SK-N-SH treated with all-trans-retinoic acid at 6 μM for 48 hours (cell line): ENCODE measurements at regions not wholly inside any gene's neighbourhood (a gene's known extent, or its start where the extent isn't known, plus 50 kb on each side); places are given as distances from the start of the nearest gene placed in this dataset.

Source experiments
- BACH2 ChIP-seq: fragments of 250-450 bp; sonication (Bioruptor Pico); IDR thresholded peaks from 2 replicates; pipeline ENCODE4 v1.9.0; 2021; ENCODE audit warnings: mild to moderate bottlenecking, borderline replicate concordance
- OSR1 ChIP-seq: fragments of 250-450 bp; sonication (Bioruptor Pico); IDR thresholded peaks from 2 replicates; pipeline ENCODE4 v1.8.0; 2022; ENCODE audit warnings: moderate library complexity, mild to moderate bottlenecking, inconsistent platforms
- PPARA ChIP-seq: fragments of 250-450 bp; sonication (Bioruptor Pico); IDR thresholded peaks from 2 replicates; pipeline ENCODE4 v1.5.0; 2020; ENCODE audit warnings: mild to moderate bottlenecking, borderline replicate concordance
- RARB ChIP-seq: fragments of 250-450 bp; sonication (Bioruptor Pico); IDR thresholded peaks from 2 replicates; pipeline ENCODE4 v1.8.0; 2021; ENCODE audit warnings: mild to moderate bottlenecking, moderate library complexity
- TCF4 ChIP-seq: fragments of 250-450 bp; sonication (Bioruptor Pico); IDR thresholded peaks from 2 replicates; pipeline ENCODE4 v1.8.0; 2021; ENCODE audit warnings: mild to moderate bottlenecking, moderate library complexity, borderline replicate concordance
- ZNF565 ChIP-seq: fragments of 450-650 bp; formaldehyde crosslinking; conservative IDR thresholded peaks from 2 replicates; pipeline ENCODE4 v1.5.0; 2020; ENCODE audit warnings: low read depth, mild to moderate bottlenecking, moderate library complexity
- TF ChIP-seq, protein P1 (sequence below): fragments of 250-450 bp; sonication (Bioruptor Pico); IDR thresholded peaks from 2 replicates; pipeline ENCODE4 v1.5.1; 2020; ENCODE audit warnings: low read depth, mild to moderate bottlenecking, moderate library complexity
- TF ChIP-seq, protein P2 (sequence below): fragments of 250-450 bp; sonication (Bioruptor Pico); IDR thresholded peaks from 2 replicates; pipeline ENCODE4 v1.8.0; 2020; ENCODE audit warnings: mild to moderate bottlenecking, moderate library complexity, borderline replicate concordance
- TF ChIP-seq, protein P3 (sequence below): fragments of 250-450 bp; sonication (Bioruptor Pico); IDR thresholded peaks from 2 replicates; pipeline ENCODE4 v1.8.0; 2021; ENCODE audit warnings: low read depth, mild to moderate bottlenecking, moderate library complexity, borderline replicate concordance
- TF ChIP-seq, protein P4 (sequence below): fragments of 250-450 bp; sonication (Bioruptor Pico); IDR thresholded peaks from 2 replicates; pipeline ENCODE4 v1.5.1; 2021; ENCODE audit warnings: mild to moderate bottlenecking, moderate library complexity

DNA sequence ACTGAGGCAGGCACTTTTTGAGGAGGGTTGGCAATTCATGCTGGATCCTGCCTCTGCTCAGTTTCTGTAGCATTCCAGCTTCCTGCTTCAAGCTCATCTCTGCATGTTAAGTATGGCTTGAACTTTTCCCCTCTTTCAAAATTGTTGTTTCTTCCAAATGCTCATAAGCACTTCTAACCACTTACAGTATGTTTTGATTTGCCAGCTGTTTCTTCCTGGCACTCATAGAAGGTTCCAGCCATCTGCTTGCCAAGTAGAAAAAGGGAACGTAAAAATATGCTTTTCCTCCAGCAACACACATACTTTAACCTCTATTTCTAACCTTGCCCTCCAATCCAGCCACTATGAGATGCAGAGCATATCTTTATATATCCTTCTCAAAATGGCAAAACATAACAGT lies 692.6 kb upstream of the COBL start:
- TF ChIP-seq, protein P1, sequence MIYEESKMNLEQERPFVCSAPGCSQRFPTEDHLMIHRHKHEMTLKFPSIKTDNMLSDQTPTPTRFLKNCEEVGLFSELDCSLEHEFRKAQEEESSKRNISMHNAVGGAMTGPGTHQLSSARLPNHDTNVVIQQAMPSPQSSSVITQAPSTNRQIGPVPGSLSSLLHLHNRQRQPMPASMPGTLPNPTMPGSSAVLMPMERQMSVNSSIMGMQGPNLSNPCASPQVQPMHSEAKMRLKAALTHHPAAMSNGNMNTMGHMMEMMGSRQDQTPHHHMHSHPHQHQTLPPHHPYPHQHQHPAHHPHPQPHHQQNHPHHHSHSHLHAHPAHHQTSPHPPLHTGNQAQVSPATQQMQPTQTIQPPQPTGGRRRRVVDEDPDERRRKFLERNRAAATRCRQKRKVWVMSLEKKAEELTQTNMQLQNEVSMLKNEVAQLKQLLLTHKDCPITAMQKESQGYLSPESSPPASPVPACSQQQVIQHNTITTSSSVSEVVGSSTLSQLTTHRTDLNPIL = no peak
- TF ChIP-seq, protein P2, sequence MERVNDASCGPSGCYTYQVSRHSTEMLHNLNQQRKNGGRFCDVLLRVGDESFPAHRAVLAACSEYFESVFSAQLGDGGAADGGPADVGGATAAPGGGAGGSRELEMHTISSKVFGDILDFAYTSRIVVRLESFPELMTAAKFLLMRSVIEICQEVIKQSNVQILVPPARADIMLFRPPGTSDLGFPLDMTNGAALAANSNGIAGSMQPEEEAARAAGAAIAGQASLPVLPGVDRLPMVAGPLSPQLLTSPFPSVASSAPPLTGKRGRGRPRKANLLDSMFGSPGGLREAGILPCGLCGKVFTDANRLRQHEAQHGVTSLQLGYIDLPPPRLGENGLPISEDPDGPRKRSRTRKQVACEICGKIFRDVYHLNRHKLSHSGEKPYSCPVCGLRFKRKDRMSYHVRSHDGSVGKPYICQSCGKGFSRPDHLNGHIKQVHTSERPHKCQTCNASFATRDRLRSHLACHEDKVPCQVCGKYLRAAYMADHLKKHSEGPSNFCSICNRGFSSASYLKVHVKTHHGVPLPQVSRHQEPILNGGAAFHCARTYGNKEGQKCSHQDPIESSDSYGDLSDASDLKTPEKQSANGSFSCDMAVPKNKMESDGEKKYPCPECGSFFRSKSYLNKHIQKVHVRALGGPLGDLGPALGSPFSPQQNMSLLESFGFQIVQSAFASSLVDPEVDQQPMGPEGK (CRISPR knock-in tag) = no peak
- TF ChIP-seq OSR1 (CRISPR knock-in tag) = no peak
- TF ChIP-seq, protein P3, sequence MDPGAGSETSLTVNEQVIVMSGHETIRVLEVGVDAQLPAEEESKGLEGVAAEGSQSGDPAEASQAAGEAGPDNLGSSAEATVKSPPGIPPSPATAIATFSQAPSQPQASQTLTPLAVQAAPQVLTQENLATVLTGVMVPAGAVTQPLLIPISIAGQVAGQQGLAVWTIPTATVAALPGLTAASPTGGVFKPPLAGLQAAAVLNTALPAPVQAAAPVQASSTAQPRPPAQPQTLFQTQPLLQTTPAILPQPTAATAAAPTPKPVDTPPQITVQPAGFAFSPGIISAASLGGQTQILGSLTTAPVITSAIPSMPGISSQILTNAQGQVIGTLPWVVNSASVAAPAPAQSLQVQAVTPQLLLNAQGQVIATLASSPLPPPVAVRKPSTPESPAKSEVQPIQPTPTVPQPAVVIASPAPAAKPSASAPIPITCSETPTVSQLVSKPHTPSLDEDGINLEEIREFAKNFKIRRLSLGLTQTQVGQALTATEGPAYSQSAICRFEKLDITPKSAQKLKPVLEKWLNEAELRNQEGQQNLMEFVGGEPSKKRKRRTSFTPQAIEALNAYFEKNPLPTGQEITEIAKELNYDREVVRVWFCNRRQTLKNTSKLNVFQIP = no peak
- no peak for TF ChIP-seq RARB (CRISPR knock-in tag)
- no peak for TF ChIP-seq ZNF565
- TF ChIP-seq TCF4 (CRISPR knock-in tag) = no peak
- TF ChIP-seq PPARA (CRISPR knock-in tag) = no peak
- TF ChIP-seq BACH2 = no peak
- TF ChIP-seq, protein P4, sequence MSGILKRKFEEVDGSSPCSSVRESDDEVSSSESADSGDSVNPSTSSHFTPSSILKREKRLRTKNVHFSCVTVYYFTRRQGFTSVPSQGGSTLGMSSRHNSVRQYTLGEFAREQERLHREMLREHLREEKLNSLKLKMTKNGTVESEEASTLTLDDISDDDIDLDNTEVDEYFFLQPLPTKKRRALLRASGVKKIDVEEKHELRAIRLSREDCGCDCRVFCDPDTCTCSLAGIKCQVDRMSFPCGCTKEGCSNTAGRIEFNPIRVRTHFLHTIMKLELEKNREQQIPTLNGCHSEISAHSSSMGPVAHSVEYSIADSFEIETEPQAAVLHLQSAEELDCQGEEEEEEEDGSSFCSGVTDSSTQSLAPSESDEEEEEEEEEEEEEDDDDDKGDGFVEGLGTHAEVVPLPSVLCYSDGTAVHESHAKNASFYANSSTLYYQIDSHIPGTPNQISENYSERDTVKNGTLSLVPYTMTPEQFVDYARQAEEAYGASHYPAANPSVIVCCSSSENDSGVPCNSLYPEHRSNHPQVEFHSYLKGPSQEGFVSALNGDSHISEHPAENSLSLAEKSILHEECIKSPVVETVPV = no peak
